ENCODE measurements at regions not wholly inside any gene's neighbourhood (a gene's known extent, or its start where the extent isn't known, plus 50 kb on each side); places are given as distances from the start of the nearest gene placed in this dataset.

- Histone ChIP-seq H3K36me3 (replicated peaks; ENCODE audit: control insufficient read depth, insufficient read depth, low read length) (no peaks in the 10 kb centered on the region), H3K27me3 (ENCODE audit: control insufficient read depth, insufficient read depth, low read length) (no peaks in the 10 kb centered on the region), H3K4me3 (ENCODE audit: insufficient read depth, low read depth, low read length) (no peak overlapping the region)
- DNase-seq = peak; percentile 64
Measured at GRCh38 chr18:74023220-74023619, 124.4 kb downstream of the FBXO15 start.

- Histone ChIP-seq H3K36me3 (replicated peaks; ENCODE audit: control insufficient read depth, insufficient read depth, low read length) (no peaks in the 10 kb centered on the region), H3K4me3 (ENCODE audit: insufficient read depth, low read depth, low read length) (no peak overlapping the region), H3K27me3 (ENCODE audit: control insufficient read depth, insufficient read depth, low read length) (no peaks in the 10 kb centered on the region)
- DNase-seq = no peak
Measured at GRCh38 chr18:74019864-74020263, 127.8 kb downstream of the FBXO15 start.

GRCh38 chr18:74013955-74014354, 133.7 kb downstream of the FBXO15 start:
- H3K27me3 ChIP-seq (ENCODE audit: control insufficient read depth, insufficient read depth, low read length) = no peaks in the 10 kb centered on the region
- DNase-seq = no peak
- H3K36me3 ChIP-seq (replicated peaks; ENCODE audit: control insufficient read depth, insufficient read depth, low read length) = no peaks in the 10 kb centered on the region
- no peak overlapping the region for H3K4me3 ChIP-seq (ENCODE audit: insufficient read depth, low read depth, low read length)

- no peak for DNase-seq
- no peaks in the 10 kb centered on the region for H3K36me3 ChIP-seq (replicated peaks; ENCODE audit: control insufficient read depth, insufficient read depth, low read length)
- no peak overlapping the region for H3K4me3 ChIP-seq (ENCODE audit: insufficient read depth, low read depth, low read length)
- no peaks in the 10 kb centered on the region for H3K27me3 ChIP-seq (ENCODE audit: control insufficient read depth, insufficient read depth, low read length)
Measured at GRCh38 chr18:74012954-74013630, 134.5 kb downstream of the FBXO15 start.

GRCh38 chr18:74006143-74006542, 141.5 kb downstream of the FBXO15 start:
- DNase-seq = no peak
- H3K27me3 ChIP-seq (ENCODE audit: control insufficient read depth, insufficient read depth, low read length) = no peaks in the 10 kb centered on the region
- H3K36me3 ChIP-seq (replicated peaks; ENCODE audit: control insufficient read depth, insufficient read depth, low read length) = no peaks in the 10 kb centered on the region
- no peak overlapping the region for H3K4me3 ChIP-seq (ENCODE audit: insufficient read depth, low read depth, low read length)

- no peak for DNase-seq
- Histone ChIP-seq H3K27me3 (ENCODE audit: control insufficient read depth, insufficient read depth, low read length) (no peaks in the 10 kb centered on the region), H3K4me3 (ENCODE audit: insufficient read depth, low read depth, low read length) (no peak overlapping the region), H3K36me3 (replicated peaks; ENCODE audit: control insufficient read depth, insufficient read depth, low read length) (no peaks in the 10 kb centered on the region)
Measured at GRCh38 chr18:74005320-74006109, 142.1 kb downstream of the FBXO15 start.

GRCh38 chr18:73992242-73993022, 155.2 kb downstream of the FBXO15 start:
- DNase-seq = no peak
- H3K27me3 ChIP-seq (ENCODE audit: control insufficient read depth, insufficient read depth, low read length) = no peaks in the 10 kb centered on the region
- H3K4me3 ChIP-seq (ENCODE audit: insufficient read depth, low read depth, low read length) = no peak overlapping the region
- no peaks in the 10 kb centered on the region for H3K36me3 ChIP-seq (replicated peaks; ENCODE audit: control insufficient read depth, insufficient read depth, low read length)

GRCh38 chr18:73991570-73991969, 156.1 kb downstream of the FBXO15 start:
- no peaks in the 10 kb centered on the region for H3K36me3 ChIP-seq (replicated peaks; ENCODE audit: control insufficient read depth, insufficient read depth, low read length)
- no peaks in the 10 kb centered on the region for H3K27me3 ChIP-seq (ENCODE audit: control insufficient read depth, insufficient read depth, low read length)
- no peak for DNase-seq
- H3K4me3 ChIP-seq (ENCODE audit: insufficient read depth, low read depth, low read length) = no peak overlapping the region

- DNase-seq = no peak
- Histone ChIP-seq H3K27me3 (ENCODE audit: control insufficient read depth, insufficient read depth, low read length) (no peaks in the 10 kb centered on the region), H3K4me3 (ENCODE audit: insufficient read depth, low read depth, low read length) (no peak overlapping the region), H3K36me3 (replicated peaks; ENCODE audit: control insufficient read depth, insufficient read depth, low read length) (no peaks in the 10 kb centered on the region)
Measured at GRCh38 chr18:73990258-73990657, 157.4 kb downstream of the FBXO15 start.

GRCh38 chr18:73987247-73987980, 160.2 kb downstream of the FBXO15 start:
- no peak for DNase-seq
- Histone ChIP-seq H3K36me3 (replicated peaks; ENCODE audit: control insufficient read depth, insufficient read depth, low read length) (no peaks in the 10 kb centered on the region), H3K27me3 (ENCODE audit: control insufficient read depth, insufficient read depth, low read length) (no peaks in the 10 kb centered on the region), H3K4me3 (ENCODE audit: insufficient read depth, low read depth, low read length) (no peak overlapping the region)

GRCh38 chr18:73986711-73987110, 160.9 kb downstream of the FBXO15 start:
- Histone ChIP-seq H3K27me3 (ENCODE audit: control insufficient read depth, insufficient read depth, low read length) (no peaks in the 10 kb centered on the region), H3K4me3 (ENCODE audit: insufficient read depth, low read depth, low read length) (no peak overlapping the region), H3K36me3 (replicated peaks; ENCODE audit: control insufficient read depth, insufficient read depth, low read length) (no peaks in the 10 kb centered on the region)
- DNase-seq = no peak

GRCh38 chr18:73985855-73986625, 161.6 kb downstream of the FBXO15 start:
- no peak for DNase-seq
- Histone ChIP-seq H3K36me3 (replicated peaks; ENCODE audit: control insufficient read depth, insufficient read depth, low read length) (no peaks in the 10 kb centered on the region), H3K4me3 (ENCODE audit: insufficient read depth, low read depth, low read length) (no peak overlapping the region), H3K27me3 (ENCODE audit: control insufficient read depth, insufficient read depth, low read length) (no peaks in the 10 kb centered on the region)

GRCh38 chr18:73983970-73984369, 163.7 kb downstream of the FBXO15 start:
- no peak for DNase-seq
- Histone ChIP-seq H3K27me3 (ENCODE audit: control insufficient read depth, insufficient read depth, low read length) (no peaks in the 10 kb centered on the region), H3K4me3 (ENCODE audit: insufficient read depth, low read depth, low read length) (no peak overlapping the region), H3K36me3 (replicated peaks; ENCODE audit: control insufficient read depth, insufficient read depth, low read length) (no peaks in the 10 kb centered on the region)

- H3K27me3 ChIP-seq (ENCODE audit: control insufficient read depth, insufficient read depth, low read length) = no peaks in the 10 kb centered on the region
- no peak for DNase-seq
- no peaks in the 10 kb centered on the region for H3K36me3 ChIP-seq (replicated peaks; ENCODE audit: control insufficient read depth, insufficient read depth, low read length)
- no peak overlapping the region for H3K4me3 ChIP-seq (ENCODE audit: insufficient read depth, low read depth, low read length)
Measured at GRCh38 chr18:73983496-73983895, 164.1 kb downstream of the FBXO15 start.
